HEK293T (cell line): ENCODE measurements at regions not wholly inside any gene's neighbourhood (a gene's known extent, or its start where the extent isn't known, plus 50 kb on each side); places are given as distances from the start of the nearest gene placed in this dataset.

Experiments used
- ARNT ChIP-seq: fragments of 450-650 bp; IDR thresholded peaks from 2 replicates; pipeline ENCODE4 v1.6.1; 2017; ENCODE audit warnings: mild to moderate bottlenecking
- BHLHE40 ChIP-seq: fragments of 450-650 bp; IDR thresholded peaks from 2 replicates; pipeline ENCODE4 v1.6.1; 2016; ENCODE audit warnings: mild to moderate bottlenecking, moderate library complexity, borderline replicate concordance
- FOXM1 ChIP-seq: fragments of 450-650 bp; IDR thresholded peaks from 2 replicates; pipeline ENCODE4 v1.6.1; 2017; ENCODE audit warnings: mild to moderate bottlenecking, borderline replicate concordance
- HDGF ChIP-seq: fragments of 450-650 bp; IDR thresholded peaks from 2 replicates; pipeline ENCODE4 v1.6.1; 2017; ENCODE audit warnings: antibody characterized with exemption, borderline replicate concordance
- L3MBTL2 ChIP-seq: fragments of 450-650 bp; conservative IDR thresholded peaks from 2 replicates; pipeline ENCODE4 v1.6.1; 2016; ENCODE audit warnings: mild to moderate bottlenecking
- NFRKB ChIP-seq: fragments of 450-650 bp; IDR thresholded peaks from 2 replicates; pipeline ENCODE4 v1.6.1; 2016; ENCODE audit warnings: mild to moderate bottlenecking, moderate library complexity
- PKNOX1 ChIP-seq: fragments of 450-650 bp; IDR thresholded peaks from 2 replicates; pipeline ENCODE4 v1.6.1; 2016
- SUZ12 ChIP-seq: fragments of 450-650 bp; IDR thresholded peaks from 2 replicates; pipeline ENCODE4 v1.6.1; 2016; ENCODE audit warnings: mild to moderate bottlenecking
- TARDBP ChIP-seq: fragments of 450-650 bp; IDR thresholded peaks from 2 replicates; pipeline ENCODE4 v1.6.1; 2016
- ZNF384 ChIP-seq: fragments of 450-650 bp; IDR thresholded peaks from 2 replicates; pipeline ENCODE4 v1.6.1; 2016

GRCh38 chr18:65259403-65259802 is 491.4 kb upstream of the CDH7 start:
- TF ChIP-seq L3MBTL2 (no peak), NFRKB (no peak), FOXM1 (no peak), PKNOX1 (no peak), ARNT (no peak), BHLHE40 (no peak), HDGF (no peak), SUZ12 (no peak), TARDBP (no peak), ZNF384 (no peak)
